ENCODE measurements at regions not wholly inside any gene's neighbourhood (a gene's known extent, or its start where the extent isn't known, plus 50 kb on each side); places are given as distances from the start of the nearest gene placed in this dataset.

GRCh38 chr22:34161431-34162123 lies 241.3 kb upstream of the LARGE1 start:
- TF ChIP-seq CTCF (IDR thresholded peaks at IDR 0.05; ENCODE audit: low read depth, low read length, missing input control): no peak
- no peak for TF ChIP-seq TAF1 (conservative IDR thresholded peaks at IDR 0.05)
- TF ChIP-seq EGR1 (IDR thresholded peaks at IDR 0.05; ENCODE audit: low read depth in 2 of 2): no peak
